Muscle of leg (tissue), 3 donors: ENCODE measurements at regions not wholly inside any gene's neighbourhood (a gene's known extent, or its start where the extent isn't known, plus 50 kb on each side); places are given as distances from the start of the nearest gene placed in this dataset.
"Not testable (repeated sequence)": the region's sequence is repeated elsewhere in the genome, so short reads cannot be mapped to it uniquely, and the experiment has no call there.

ENCODE experiments used
- DNase-seq: peaks from one replicate; pipeline ENCODE4 v3.0.0; 2013
- H3K27ac ChIP-seq: one replicate; pipeline ENCODE4 v1.5.1; 2013; ENCODE audit warnings: mild to moderate bottlenecking, low read length, control low read depth
- H3K27me3 ChIP-seq: one replicate; pipeline ENCODE4 v1.6.1; 2013; ENCODE audit warnings: low read length; ENCODE audit not compliant: control insufficient read depth, insufficient read depth
- H3K36me3 ChIP-seq: one replicate; pipeline ENCODE4 v1.6.1; 2013; ENCODE audit warnings: low read length; ENCODE audit not compliant: control insufficient read depth, insufficient read depth
- H3K4me1 ChIP-seq: one replicate; pipeline ENCODE4 v1.6.1; 2013; ENCODE audit warnings: low read length; ENCODE audit not compliant: control insufficient read depth, insufficient read depth
- H3K4me3 ChIP-seq: one replicate; pipeline ENCODE4 v1.5.1; 2013; ENCODE audit warnings: low read length, control low read depth
- H3K9me3 ChIP-seq: replicated peaks from 2 replicates; pipeline ENCODE4 v1.6.1; 2013; ENCODE audit warnings: low read depth, low read length; ENCODE audit not compliant: control insufficient read depth
- WGBS: methylation state at CpG from one replicate; pipeline ENCODE4 v1.1.5; 2013; ENCODE audit warnings: missing lambda C conversion rate; ENCODE audit not compliant: insufficient coverage; 5-methylcytosine and 5-hydroxymethylcytosine counted together

GRCh38 chr2:20122864-20123263 lies 71.4 kb upstream of the LAPTM4A start:
- no peaks in the 10 kb centered on the region for H3K9me3 ChIP-seq
- H3K36me3 ChIP-seq = no peaks in the 10 kb centered on the region
- no peaks in the 10 kb centered on the region for H3K4me1 ChIP-seq
- WGBS = 91% methylated on average over 5 of the region's 5 CpGs
- no peak overlapping the region for H3K27ac ChIP-seq
- H3K27me3 ChIP-seq = peaks cover 2% of the 10 kb centered on the region
- no peak for DNase-seq
- no peak overlapping the region for H3K4me3 ChIP-seq

GRCh38 chr2:20120569-20121416 lies 69.4 kb upstream of the LAPTM4A start:
- Histone ChIP-seq H3K9me3 (no peaks in the 10 kb centered on the region), H3K36me3 (no peaks in the 10 kb centered on the region), H3K27me3 (peaks cover 2% of the 10 kb centered on the region), H3K27ac (no peak overlapping the region), H3K4me1 (peaks cover 2% of the 10 kb centered on the region), H3K4me3 (no peak overlapping the region)
- DNase-seq = no peak
- 95% methylated on average over 9 of the region's 10 CpGs for WGBS

- peaks cover 2% of the 10 kb centered on the region for H3K4me1 ChIP-seq
- no peak overlapping the region for H3K4me3 ChIP-seq
- no peak overlapping the region for H3K27ac ChIP-seq
- WGBS = 77% methylated on average over 8 of the region's 8 CpGs
- H3K36me3 ChIP-seq = no peaks in the 10 kb centered on the region
- peaks cover 2% of the 10 kb centered on the region for H3K27me3 ChIP-seq
- no peak for DNase-seq
- H3K9me3 ChIP-seq = no peaks in the 10 kb centered on the region
Measured at GRCh38 chr2:20118051-20118450, 66.6 kb upstream of the LAPTM4A start.

GRCh38 chr2:20115902-20116301 lies 64.5 kb upstream of the LAPTM4A start:
- no peak for DNase-seq
- Histone ChIP-seq H3K4me3 (no peak overlapping the region), H3K4me1 (peaks cover 4% of the 10 kb centered on the region), H3K9me3 (no peaks in the 10 kb centered on the region), H3K27ac (no peak overlapping the region), H3K27me3 (peaks cover 2% of the 10 kb centered on the region), H3K36me3 (no peaks in the 10 kb centered on the region)
- WGBS = 86% methylated on average over 1 of the region's 4 CpGs

GRCh38 chr2:20115374-20115773 lies 63.9 kb upstream of the LAPTM4A start:
- no peak overlapping the region for H3K4me3 ChIP-seq
- WGBS = 90% methylated on average over 2 of the region's 2 CpGs
- H3K4me1 ChIP-seq = peaks cover 4% of the 10 kb centered on the region
- peaks cover 2% of the 10 kb centered on the region for H3K27me3 ChIP-seq
- H3K36me3 ChIP-seq = no peaks in the 10 kb centered on the region
- H3K9me3 ChIP-seq = peaks cover under 1% of the 10 kb centered on the region
- no peak for DNase-seq
- no peak overlapping the region for H3K27ac ChIP-seq

GRCh38 chr2:20113986-20114938 lies 62.8 kb upstream of the LAPTM4A start:
- DNase-seq = no peak
- Histone ChIP-seq H3K27ac (no peak overlapping the region), H3K4me1 (peaks cover 4% of the 10 kb centered on the region), H3K27me3 (no peaks in the 10 kb centered on the region), H3K9me3 (peaks cover 2% of the 10 kb centered on the region), H3K4me3 (no peak overlapping the region), H3K36me3 (no peaks in the 10 kb centered on the region)
- 79% methylated on average over 9 of the region's 19 CpGs for WGBS

- Histone ChIP-seq H3K27ac (no peak overlapping the region), H3K4me1 (peaks cover 4% of the 10 kb centered on the region), H3K27me3 (no peaks in the 10 kb centered on the region), H3K9me3 (peaks cover 2% of the 10 kb centered on the region), H3K4me3 (no peak overlapping the region), H3K36me3 (no peaks in the 10 kb centered on the region)
- 88% methylated on average over 14 of the region's 15 CpGs for WGBS
- DNase-seq = no peak
Measured at GRCh38 chr2:20113004-20113796, 61.8 kb upstream of the LAPTM4A start.

GRCh38 chr2:20112361-20112760 lies 60.9 kb upstream of the LAPTM4A start:
- H3K36me3 ChIP-seq, H3K9me3 ChIP-seq, DNase-seq, H3K4me1 ChIP-seq, H3K27me3 ChIP-seq, H3K27ac ChIP-seq, H3K4me3 ChIP-seq: not testable (repeated sequence)
- 96% methylated on average over 8 of the region's 9 CpGs for WGBS

GRCh38 chr2:20111311-20112131 lies 60.1 kb upstream of the LAPTM4A start:
- H3K9me3 ChIP-seq = peaks cover 2% of the 10 kb centered on the region
- H3K36me3 ChIP-seq = no peaks in the 10 kb centered on the region

More at GRCh38 chr2:20111311-20112131, 60.1 kb upstream of the LAPTM4A start:
- Histone ChIP-seq H3K4me3 (no peak overlapping the region), H3K27ac (no peak overlapping the region), H3K4me1 (peaks cover 2% of the 10 kb centered on the region), H3K27me3 (peaks cover 3% of the 10 kb centered on the region)
- DNase-seq = no peak
- WGBS = 39% methylated on average over 8 of the region's 10 CpGs
